PC-9 (cell line): ENCODE measurements at regions not wholly inside any gene's neighbourhood (a gene's known extent, or its start where the extent isn't known, plus 50 kb on each side); places are given as distances from the start of the nearest gene placed in this dataset.

Experiments used
- BruUV-seq: library from RNA; stranded (reverse); fragments of 400-500 nt; replicated peaks from 2 replicates; lab custom pipeline; 2021; lab: Mats Ljungman, UMichigan
- CTCF ChIA-PET: fragments of 300-600 bp; sonication (Branson Sonifier 250); formaldehyde crosslinking; loops from one replicate; lab custom pipeline; 2022; ENCODE audit warnings: antibody characterized with exemption; lab: Charles Lee
- POLR2A ChIA-PET: fragments of 300-600 bp; sonication (Branson Sonifier 250); formaldehyde crosslinking; loops from one replicate; lab custom pipeline; 2022; ENCODE audit warnings: antibody characterized with exemption; ENCODE audit not compliant: unreplicated experiment; lab: Charles Lee
- DNase-seq, 2 experiments: peaks; one replicate each; pipeline versions ENCODE4 v3.0.0 to v3.0.0-alpha.2; 2015 to 2022; ENCODE audit warnings: mixed read lengths in 1 of 2
- H2AFZ ChIP-seq: fragments of 200-600 bp; sonication (generic); 2 replicates; pipeline ENCODE4 v1.8.1; 2017; ENCODE audit warnings: antibody characterized with exemption
- H3F3A ChIP-seq: fragments of 200-600 bp; sonication (generic); 2 replicates; pipeline ENCODE4 v1.8.1; 2017; ENCODE audit warnings: antibody characterized with exemption, mild to moderate bottlenecking, low read depth; ENCODE audit not compliant: insufficient read depth
- H3K27ac ChIP-seq: fragments of 200-600 bp; sonication (generic); 2 replicates; pipeline ENCODE4 v1.6.1; 2016; ENCODE audit warnings: mixed run types
- H3K27me3 ChIP-seq: fragments of 200-600 bp; sonication (generic); 2 replicates; pipeline ENCODE4 v1.6.1; 2016; ENCODE audit warnings: low read depth, mixed run types; ENCODE audit not compliant: insufficient read depth
- H3K36me3 ChIP-seq: fragments of 200-600 bp; sonication (generic); 2 replicates; pipeline ENCODE4 v1.6.1; 2016; ENCODE audit warnings: low read depth, mixed run types
- H3K4me1 ChIP-seq: fragments of 200-600 bp; sonication (generic); replicated peaks from 2 replicates; pipeline ENCODE4 v1.6.1; 2016; ENCODE audit warnings: mixed run types; ENCODE audit not compliant: insufficient read depth
- H3K4me2 ChIP-seq: fragments of 200-600 bp; sonication (generic); 2 replicates; pipeline ENCODE4 v1.6.1; 2017; ENCODE audit warnings: mixed run types
- H3K4me3 ChIP-seq: fragments of 200-600 bp; sonication (generic); 2 replicates; pipeline ENCODE4 v1.6.1; 2016; ENCODE audit warnings: mixed run types
- H3K79me2 ChIP-seq: fragments of 200-600 bp; sonication (generic); 2 replicates; pipeline ENCODE4 v1.6.1; 2017; ENCODE audit warnings: low read depth, mixed run types
- H3K9me2 ChIP-seq: fragments of 200-600 bp; sonication (generic); 2 replicates; pipeline ENCODE4 v1.8.1; 2017; ENCODE audit warnings: mild to moderate bottlenecking; ENCODE audit not compliant: insufficient read depth
- H3K9me3 ChIP-seq: fragments of 200-600 bp; sonication (generic); 2 replicates; pipeline ENCODE4 v1.8.1; 2016; ENCODE audit warnings: low read depth; ENCODE audit not compliant: insufficient read depth
- H4K20me1 ChIP-seq: fragments of 200-600 bp; sonication (generic); 2 replicates; pipeline ENCODE4 v1.8.1; 2017; ENCODE audit not compliant: insufficient read depth
- EZH2 ChIP-seq: fragments of 200-600 bp; sonication (generic); IDR thresholded peaks from 2 replicates; pipeline ENCODE4 v1.8.0; 2017; ENCODE audit warnings: antibody characterized with exemption, low read depth
- intact Hi-C: fragments of 100-400 bp; cut with micrococcal nuclease; formaldehyde crosslinking; loops from one replicate; pipeline ENCODE4 v1.10.0; 2022; ENCODE audit not compliant: unreplicated experiment
- TF ChIP-seq, protein P1 (sequence below): fragments of 200-600 bp; sonication (generic); conservative IDR thresholded peaks from 2 replicates; pipeline ENCODE4 v1.6.1; 2017; ENCODE audit warnings: mixed run types, antibody characterized with exemption, mild to moderate bottlenecking, moderate library complexity

DNA sequence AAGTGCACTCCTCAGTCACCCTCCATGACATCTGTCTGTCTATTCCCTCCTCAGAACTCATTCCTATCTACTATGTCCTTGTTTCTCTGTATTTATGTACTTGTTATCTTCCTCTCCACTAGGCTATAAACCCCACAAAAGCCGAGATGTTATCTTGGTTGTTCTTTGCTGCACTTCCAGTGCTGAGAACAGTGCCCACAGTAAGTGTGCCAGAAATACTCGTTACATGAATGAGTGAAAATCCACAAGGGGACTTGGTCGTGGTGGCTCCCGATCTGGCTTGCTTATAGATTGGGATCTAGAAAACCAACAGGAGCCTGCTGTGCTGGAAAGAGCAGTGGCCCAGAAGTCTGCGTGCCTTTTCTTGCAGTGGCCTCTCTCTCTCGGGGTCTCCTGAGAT is 111.9 kb upstream of the PRMT8 start:
- CTCF ChIA-PET, result no interaction called here

DNA sequence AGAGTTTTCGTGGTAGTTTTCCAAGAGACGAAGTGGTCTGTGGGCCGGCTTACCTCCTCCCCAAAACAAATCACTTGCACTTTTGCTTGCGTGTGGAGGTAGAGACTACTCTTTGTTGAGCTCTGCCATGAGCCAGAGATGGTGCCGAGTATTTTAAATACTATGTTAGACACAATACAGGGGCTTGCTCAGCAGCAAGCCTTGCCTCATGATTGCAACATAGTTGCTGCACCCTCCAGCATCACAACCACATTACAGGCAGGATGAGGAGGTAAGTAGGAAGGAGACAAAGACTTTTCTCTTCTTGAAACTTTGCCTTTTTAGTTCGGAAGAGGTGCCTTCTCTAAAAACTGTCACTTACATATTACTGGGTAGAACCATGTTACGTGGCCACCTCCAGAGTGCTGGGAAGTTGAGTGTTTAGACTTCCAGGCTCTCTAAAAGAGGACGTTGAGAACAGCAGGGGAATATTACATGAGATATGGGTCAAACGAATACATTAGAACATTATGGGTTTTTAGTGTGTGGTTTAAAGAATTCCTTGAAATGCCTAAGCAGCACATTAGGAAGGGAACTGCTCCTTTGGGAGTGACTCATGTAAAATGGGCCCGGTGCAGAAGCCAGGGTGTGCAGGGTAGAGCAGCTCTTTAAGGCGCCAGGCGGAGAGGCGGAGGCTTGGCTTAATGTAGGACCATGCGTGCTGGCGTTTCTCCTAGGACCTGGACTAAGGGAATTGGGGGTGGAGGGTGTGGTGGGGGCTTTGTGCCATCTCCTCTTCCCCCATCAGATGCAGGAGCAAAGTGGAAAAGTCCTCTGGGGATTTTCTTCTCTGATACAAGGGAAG is 110.6 kb upstream of the PRMT8 start:
- no peaks in the 10 kb centered on the region for H3K36me3 ChIP-seq
- no peaks in the 10 kb centered on the region for H3K79me2 ChIP-seq
- ChIA-PET CTCF (no interaction called here), POLR2A (no interaction called here)
- no peak for DNase-seq
- intact Hi-C loops, result no loop called here
- H3K27ac ChIP-seq, result no peak overlapping the region
- no peaks in the 10 kb centered on the region for H3K4me1 ChIP-seq
- no peaks in the 10 kb centered on the region for H4K20me1 ChIP-seq
- no TSS peak for BruUV-seq
- H3K27me3 ChIP-seq, result peaks cover 94% of the 10 kb centered on the region
- no peaks in the 10 kb centered on the region for H3F3A ChIP-seq
- H3K9me3 ChIP-seq, result no peaks in the 10 kb centered on the region
- H3K9me2 ChIP-seq, result no peaks in the 10 kb centered on the region
- no peak overlapping the region for H2AFZ ChIP-seq
- no peak for TF ChIP-seq EZH2
- TF ChIP-seq, protein P1, sequence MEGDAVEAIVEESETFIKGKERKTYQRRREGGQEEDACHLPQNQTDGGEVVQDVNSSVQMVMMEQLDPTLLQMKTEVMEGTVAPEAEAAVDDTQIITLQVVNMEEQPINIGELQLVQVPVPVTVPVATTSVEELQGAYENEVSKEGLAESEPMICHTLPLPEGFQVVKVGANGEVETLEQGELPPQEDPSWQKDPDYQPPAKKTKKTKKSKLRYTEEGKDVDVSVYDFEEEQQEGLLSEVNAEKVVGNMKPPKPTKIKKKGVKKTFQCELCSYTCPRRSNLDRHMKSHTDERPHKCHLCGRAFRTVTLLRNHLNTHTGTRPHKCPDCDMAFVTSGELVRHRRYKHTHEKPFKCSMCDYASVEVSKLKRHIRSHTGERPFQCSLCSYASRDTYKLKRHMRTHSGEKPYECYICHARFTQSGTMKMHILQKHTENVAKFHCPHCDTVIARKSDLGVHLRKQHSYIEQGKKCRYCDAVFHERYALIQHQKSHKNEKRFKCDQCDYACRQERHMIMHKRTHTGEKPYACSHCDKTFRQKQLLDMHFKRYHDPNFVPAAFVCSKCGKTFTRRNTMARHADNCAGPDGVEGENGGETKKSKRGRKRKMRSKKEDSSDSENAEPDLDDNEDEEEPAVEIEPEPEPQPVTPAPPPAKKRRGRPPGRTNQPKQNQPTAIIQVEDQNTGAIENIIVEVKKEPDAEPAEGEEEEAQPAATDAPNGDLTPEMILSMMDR, result no peak
- no peak overlapping the region for H3K4me3 ChIP-seq
- H3K4me2 ChIP-seq, result no peak overlapping the region

More for the DNA sequence above, 111.9 kb upstream of the PRMT8 start:
- POLR2A ChIA-PET, result no interaction called here
- H4K20me1 ChIP-seq, result no peaks in the 10 kb centered on the region
- no peaks in the 10 kb centered on the region for H3F3A ChIP-seq
- H3K36me3 ChIP-seq, result no peaks in the 10 kb centered on the region
- no peaks in the 10 kb centered on the region for H3K79me2 ChIP-seq
- no peak for DNase-seq
- intact Hi-C loops, result no loop called here
- H2AFZ ChIP-seq, result no peak overlapping the region
- H3K27ac ChIP-seq, result no peak overlapping the region
- no peaks in the 10 kb centered on the region for H3K9me2 ChIP-seq
- H3K27me3 ChIP-seq, result peaks cover 89% of the 10 kb centered on the region
- no peaks in the 10 kb centered on the region for H3K9me3 ChIP-seq
- no peaks in the 10 kb centered on the region for H3K4me1 ChIP-seq
- BruUV-seq, result no TSS peak
- no peak overlapping the region for H3K4me2 ChIP-seq
- no peak for TF ChIP-seq EZH2
- TF ChIP-seq, protein P1, result no peak
- no peak overlapping the region for H3K4me3 ChIP-seq

DNA sequence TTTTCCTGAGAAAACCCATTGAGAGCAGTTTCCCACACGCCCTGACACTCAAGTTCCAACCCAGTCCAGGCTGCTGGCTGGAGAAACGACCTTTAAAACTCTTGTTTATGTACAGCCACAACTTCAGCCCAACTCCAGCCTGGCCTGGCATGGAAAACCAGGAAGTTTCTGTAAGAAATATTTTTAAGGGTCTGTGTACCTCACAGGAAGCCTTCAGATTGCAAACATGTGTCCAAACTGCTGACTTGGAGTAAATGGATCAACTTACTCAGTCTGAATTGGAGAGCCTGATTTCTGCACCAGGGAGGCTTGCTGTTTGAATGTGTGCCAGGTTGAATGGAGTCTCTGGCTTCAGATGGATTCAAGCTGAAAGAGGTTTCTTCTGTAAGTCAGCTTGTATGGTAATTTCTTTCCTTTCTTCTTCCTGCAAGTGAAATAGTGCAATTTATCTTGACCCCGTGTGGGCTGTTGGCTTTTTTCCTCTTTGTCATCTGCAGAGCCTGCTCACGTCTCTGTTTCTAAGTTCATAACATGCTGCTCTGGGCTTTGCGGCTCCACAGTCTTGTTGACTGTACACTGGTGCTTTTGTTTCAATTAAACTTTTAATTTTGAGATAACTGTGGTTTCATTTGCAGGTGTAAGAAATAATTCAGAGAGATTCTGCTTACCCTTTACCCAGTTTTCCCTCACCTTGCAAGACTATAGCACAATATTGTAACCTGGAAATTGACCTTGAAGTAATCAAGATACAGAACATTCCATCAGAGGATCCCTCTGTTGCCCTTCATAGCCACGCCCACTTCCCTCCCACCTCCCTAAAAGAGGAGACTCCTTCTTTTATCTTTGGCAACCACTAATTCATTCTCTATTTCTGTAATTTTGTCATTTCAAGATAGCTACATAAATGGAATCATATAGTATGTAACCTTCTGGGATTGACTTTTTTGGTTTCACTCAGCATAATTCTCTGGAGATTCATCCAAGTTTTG is 109.7 kb upstream of the PRMT8 start:
- no TSS peak for BruUV-seq
- Histone ChIP-seq H3K27me3 (peaks cover 95% of the 10 kb centered on the region), H3K36me3 (no peaks in the 10 kb centered on the region), H4K20me1 (no peaks in the 10 kb centered on the region), H2AFZ (no peak overlapping the region), H3K79me2 (no peaks in the 10 kb centered on the region), H3K4me2 (no peak overlapping the region), H3K4me1 (no peaks in the 10 kb centered on the region), H3K27ac (no peak overlapping the region), H3K9me2 (no peaks in the 10 kb centered on the region), H3K4me3 (no peak overlapping the region), H3F3A (no peaks in the 10 kb centered on the region), H3K9me3 (no peaks in the 10 kb centered on the region)
- POLR2A ChIA-PET, result no interaction called here
- no peak for TF ChIP-seq EZH2
- TF ChIP-seq, protein P1, result no peak
- no peak for DNase-seq
- intact Hi-C loops, result no loop called here
- CTCF ChIA-PET, result no interaction called here
